ENCODE measurements at regions not wholly inside any gene's neighbourhood (a gene's known extent, or its start where the extent isn't known, plus 50 kb on each side); places are given as distances from the start of the nearest gene placed in this dataset.

- DNase-seq (ENCODE audit: low spot score): no peak
- Histone ChIP-seq H3K9me2 (ENCODE audit: insufficient read depth, low read length) (no peaks in the 10 kb centered on the region), H3K27ac (ENCODE audit: low read depth, low read length, poor library complexity, severe bottlenecking) (no peak overlapping the region), H3K4me2 (ENCODE audit: low read length) (no peak overlapping the region), H3K9me3 (ENCODE audit: low read length) (no peaks in the 10 kb centered on the region), H3K4me1 (ENCODE audit: insufficient read depth, low read length, poor library complexity, severe bottlenecking) (no peaks in the 10 kb centered on the region), H4K20me1 (ENCODE audit: insufficient read depth, low read length) (no peaks in the 10 kb centered on the region), H3K4me3 (ENCODE audit: low read depth, low read length, poor library complexity, severe bottlenecking) (no peak overlapping the region), H3K79me2 (ENCODE audit: insufficient read depth, low read depth, low read length) (no peaks in the 10 kb centered on the region), H2AFZ (ENCODE audit: low read length) (no peak overlapping the region), H3K36me3 (ENCODE audit: insufficient read depth, low read length) (no peaks in the 10 kb centered on the region)
- CTCF ChIA-PET (ENCODE audit: unreplicated experiment): no interaction called here
- no peak for TF ChIP-seq CTCF (conservative IDR thresholded peaks at IDR 0.05; ENCODE audit: low read length)
- TF ChIP-seq EZH2phosphoT487 (IDR thresholded peaks at IDR 0.05; ENCODE audit: borderline replicate concordance, low read depth, low read length): no peak
- intact Hi-C loops (cut with micrococcal nuclease; ENCODE audit: unreplicated experiment): no loop called here
- POLR2A ChIA-PET: no interaction called here
- no TSS peak for BruUV-seq (replicated peaks)
Observed at GRCh38 chr1:105073660-105074059, 1324.0 kb downstream of the AMY1C start.

- intact Hi-C loops (cut with micrococcal nuclease; ENCODE audit: unreplicated experiment): no loop called here
- BruUV-seq (replicated peaks): no TSS peak
- ChIA-PET POLR2A (interaction anchor here (0.6 to 0.7 kb wide), 2 partner anchors 23 to 102 kb away, joined by 3 read pairs; no protein-coding TSS in a partner anchor), CTCF (ENCODE audit: unreplicated experiment) (no interaction called here)
- no peaks in the 10 kb centered on the region for H3K36me3 ChIP-seq (ENCODE audit: insufficient read depth, low read length)
- no peak overlapping the region for H3K27ac ChIP-seq (ENCODE audit: low read depth, low read length, poor library complexity, severe bottlenecking)
- DNase-seq (ENCODE audit: low spot score): no peak
- H3K79me2 ChIP-seq (ENCODE audit: insufficient read depth, low read depth, low read length): no peaks in the 10 kb centered on the region
- no peak overlapping the region for H3K4me3 ChIP-seq (ENCODE audit: low read depth, low read length, poor library complexity, severe bottlenecking)
- H2AFZ ChIP-seq (ENCODE audit: low read length): no peak overlapping the region
- H3K4me1 ChIP-seq (ENCODE audit: insufficient read depth, low read length, poor library complexity, severe bottlenecking): no peaks in the 10 kb centered on the region
- TF ChIP-seq CTCF (conservative IDR thresholded peaks at IDR 0.05; ENCODE audit: low read length) (no peak), EZH2phosphoT487 (IDR thresholded peaks at IDR 0.05; ENCODE audit: borderline replicate concordance, low read depth, low read length) (no peak)
- H4K20me1 ChIP-seq (ENCODE audit: insufficient read depth, low read length): no peaks in the 10 kb centered on the region
- no peaks in the 10 kb centered on the region for H3K9me3 ChIP-seq (ENCODE audit: low read length)
- H3K9me2 ChIP-seq (ENCODE audit: insufficient read depth, low read length): no peaks in the 10 kb centered on the region
- no peak overlapping the region for H3K4me2 ChIP-seq (ENCODE audit: low read length)
Observed at GRCh38 chr1:105083611-105084010, 1333.9 kb downstream of the AMY1C start.

- no peak overlapping the region for H3K4me3 ChIP-seq (ENCODE audit: low read depth, low read length, poor library complexity, severe bottlenecking)
- intact Hi-C loops (cut with micrococcal nuclease; ENCODE audit: unreplicated experiment): no loop called here
- no peak overlapping the region for H2AFZ ChIP-seq (ENCODE audit: low read length)
- no peaks in the 10 kb centered on the region for H3K9me2 ChIP-seq (ENCODE audit: insufficient read depth, low read length)
- no TSS peak for BruUV-seq (replicated peaks)
- no peaks in the 10 kb centered on the region for H3K36me3 ChIP-seq (ENCODE audit: insufficient read depth, low read length)
- no peak overlapping the region for H3K27ac ChIP-seq (ENCODE audit: low read depth, low read length, poor library complexity, severe bottlenecking)
- no peaks in the 10 kb centered on the region for H3K9me3 ChIP-seq (ENCODE audit: low read length)
- H3K4me1 ChIP-seq (ENCODE audit: insufficient read depth, low read length, poor library complexity, severe bottlenecking): no peaks in the 10 kb centered on the region
- CTCF ChIA-PET (ENCODE audit: unreplicated experiment): no interaction called here
- no peaks in the 10 kb centered on the region for H4K20me1 ChIP-seq (ENCODE audit: insufficient read depth, low read length)
- no peak for DNase-seq (ENCODE audit: low spot score)
- no peaks in the 10 kb centered on the region for H3K79me2 ChIP-seq (ENCODE audit: insufficient read depth, low read depth, low read length)
- POLR2A ChIA-PET: no interaction called here
- H3K4me2 ChIP-seq (ENCODE audit: low read length): no peak overlapping the region
- TF ChIP-seq EZH2phosphoT487 (IDR thresholded peaks at IDR 0.05; ENCODE audit: borderline replicate concordance, low read depth, low read length) (no peak), CTCF (conservative IDR thresholded peaks at IDR 0.05; ENCODE audit: low read length) (no peak)
Observed at GRCh38 chr1:105087506-105087905, 1337.8 kb downstream of the AMY1C start.

Data from OCI-LY7 (cell line).